ENCODE measurements at regions not wholly inside any gene's neighbourhood (a gene's known extent, or its start where the extent isn't known, plus 50 kb on each side); places are given as distances from the start of the nearest gene placed in this dataset.

GRCh38 chr10:62935022-62935421 is 118.9 kb upstream of the EGR2 start:
- TF ChIP-seq ZBED1 (IDR thresholded peaks at IDR 0.05; ENCODE audit: borderline replicate concordance) (no peak), SRF (IDR thresholded peaks at IDR 0.05; ENCODE audit: low read depth in 2 of 2, low read length in 2 of 2) (no peak), CTCF (IDR thresholded peaks at IDR 0.05 in 2 of 3, conservative IDR thresholded peaks at IDR 0.05 in 1 of 3; ENCODE audit: control insufficient read depth in 2 of 3, extremely low read depth in 1 of 3, insufficient read depth in 1 of 3, low read depth in 3 of 3, low read length in 3 of 3) (no peak), POLR2A (IDR thresholded peaks at IDR 0.05; ENCODE audit: low read depth, low read length) (no peak), EP300 (IDR thresholded peaks at IDR 0.05; ENCODE audit: borderline replicate concordance in 1 of 2, control insufficient read depth in 1 of 2, low read depth in 2 of 2, low read length in 2 of 2) (no peak), REST (IDR thresholded peaks at IDR 0.05; ENCODE audit: low read depth, low read length) (no peak), HCFC1 (IDR thresholded peaks at IDR 0.05; ENCODE audit: low read length) (no peak), EZH2 (IDR thresholded peaks at IDR 0.05; ENCODE audit: borderline replicate concordance, control insufficient read depth, low read depth, low read length) (no peak), MAX (IDR thresholded peaks at IDR 0.05; ENCODE audit: low read depth, low read length) (no peak)
